Erythroblast (primary cell): ENCODE measurements at regions not wholly inside any gene's neighbourhood (a gene's known extent, or its start where the extent isn't known, plus 50 kb on each side); places are given as distances from the start of the nearest gene placed in this dataset.
"Not testable (repeated sequence)": the region's sequence is repeated elsewhere in the genome, so short reads cannot be mapped to it uniquely, and the experiment has no call there.

Experiments used
- DNase-seq, 2 experiments: peaks; one replicate each; lab custom pipeline; 2025; lab: John Stamatoyannopoulos, UW
- GATA1 ChIP-seq: IDR thresholded peaks from 2 replicates; pipeline ENCODE4 v1.6.1; 2011; ENCODE audit warnings: low read depth, mild to moderate bottlenecking, control low read depth, low read length, moderate library complexity
- POLR2A ChIP-seq: IDR thresholded peaks from 2 replicates; pipeline ENCODE4 v1.6.1; 2011; ENCODE audit warnings: mild to moderate bottlenecking, low read length

DNA sequence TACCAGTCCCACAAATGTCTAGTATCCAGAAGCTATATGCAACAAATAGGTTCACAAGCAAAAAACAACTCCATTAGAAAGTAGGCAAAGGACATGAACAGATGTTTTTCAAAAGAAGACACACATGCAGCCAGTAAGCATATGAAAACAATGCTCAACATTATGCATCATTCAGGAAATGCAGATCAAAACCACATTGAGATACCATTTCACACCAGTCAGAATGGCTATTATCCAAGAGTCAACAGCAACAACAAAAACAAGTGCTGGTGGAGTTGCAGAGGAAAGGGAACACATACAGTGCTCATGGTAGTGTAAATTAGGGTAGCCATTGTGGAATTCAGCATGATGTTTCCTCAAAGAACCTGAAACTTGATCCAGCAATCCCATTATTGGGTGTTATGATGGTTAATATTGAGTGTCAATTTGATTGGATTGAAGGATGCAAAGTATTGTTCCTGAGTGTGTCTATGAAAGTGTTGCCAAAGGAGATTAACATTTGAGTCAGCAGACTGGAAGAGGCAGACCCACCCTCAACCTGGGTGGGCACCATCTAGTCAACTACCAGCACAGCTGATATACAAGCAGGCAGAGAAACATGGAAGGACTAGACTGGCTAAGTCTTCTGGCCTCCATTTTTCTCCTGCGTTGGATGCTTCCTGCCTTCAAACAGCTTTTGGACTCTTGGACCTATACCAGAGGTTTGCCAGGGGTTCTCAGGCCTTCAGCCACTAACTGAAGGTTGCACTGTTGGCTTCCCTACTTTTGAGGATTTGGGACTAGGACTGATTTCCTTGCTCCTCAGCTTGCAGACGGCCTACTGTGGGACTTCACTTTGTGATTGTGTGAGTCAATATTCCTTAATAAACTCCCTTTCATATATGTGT lies 218.4 kb upstream of the SEMA3D start:
- DNase-seq: no peak
- no peak for TF ChIP-seq GATA1
- no peak for TF ChIP-seq POLR2A

DNA sequence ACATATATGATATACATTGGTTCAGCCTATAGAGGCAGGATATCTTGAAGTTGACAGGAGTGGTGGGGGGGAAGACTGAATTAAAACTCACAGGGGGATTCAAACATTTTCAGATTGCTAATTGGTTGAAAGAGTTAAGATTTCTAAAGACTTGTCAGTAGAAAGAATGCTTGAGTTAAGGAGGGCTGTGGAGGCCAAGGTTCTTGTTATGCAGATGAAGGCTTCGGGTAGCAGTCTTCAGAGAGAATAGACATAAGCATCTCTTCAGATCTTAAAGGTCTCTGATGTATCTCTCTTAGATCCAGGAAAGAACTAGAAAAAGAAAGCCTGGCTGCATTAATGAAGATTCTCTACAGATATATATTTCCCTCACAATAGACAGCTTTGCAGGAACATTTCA lies 209.8 kb upstream of the SEMA3D start:
- no peak for DNase-seq
- TF ChIP-seq GATA1 (no peak), POLR2A (no peak)

DNA sequence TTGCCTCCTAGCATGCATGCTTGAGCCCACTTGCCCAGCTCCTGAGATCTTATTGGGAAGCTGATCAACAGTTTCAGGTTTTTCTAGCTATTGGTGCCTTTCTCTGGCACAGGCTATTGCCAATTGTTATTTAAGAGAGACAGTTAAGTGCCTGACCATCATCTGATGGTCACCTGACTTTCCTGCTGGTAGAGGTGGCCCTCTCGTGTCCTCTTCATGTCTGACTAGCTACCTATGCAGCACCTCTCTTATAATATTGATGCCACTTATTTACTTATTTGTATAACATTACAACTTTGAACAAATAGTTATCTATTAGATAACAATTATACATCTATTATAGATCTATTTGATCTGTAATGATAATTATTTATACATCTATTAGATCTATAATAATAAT lies 205.9 kb upstream of the SEMA3D start:
- TF ChIP-seq GATA1 (no peak), POLR2A (no peak)
- no peak for DNase-seq

DNA sequence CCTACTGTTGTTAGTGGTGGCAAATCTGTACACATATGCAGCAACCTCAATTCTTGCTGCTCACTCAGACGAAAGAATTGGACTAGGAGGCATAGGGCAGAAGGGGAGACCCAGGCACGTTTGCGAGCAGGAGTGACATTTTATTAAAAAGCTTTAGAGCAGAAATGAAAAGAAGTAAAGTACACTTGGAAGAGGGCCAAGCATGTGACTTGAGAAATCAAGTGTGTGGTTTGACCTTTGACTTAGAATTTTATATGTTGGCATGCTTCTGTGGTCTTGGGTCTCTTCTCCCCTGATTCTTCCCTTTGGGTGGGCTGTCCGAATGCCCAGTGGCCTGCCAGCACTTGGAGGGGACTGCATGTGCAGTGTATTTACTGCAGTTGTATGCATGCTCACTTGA lies 205.5 kb upstream of the SEMA3D start:
- DNase-seq: no peak
- TF ChIP-seq POLR2A (no peak), GATA1 (no peak)

DNA sequence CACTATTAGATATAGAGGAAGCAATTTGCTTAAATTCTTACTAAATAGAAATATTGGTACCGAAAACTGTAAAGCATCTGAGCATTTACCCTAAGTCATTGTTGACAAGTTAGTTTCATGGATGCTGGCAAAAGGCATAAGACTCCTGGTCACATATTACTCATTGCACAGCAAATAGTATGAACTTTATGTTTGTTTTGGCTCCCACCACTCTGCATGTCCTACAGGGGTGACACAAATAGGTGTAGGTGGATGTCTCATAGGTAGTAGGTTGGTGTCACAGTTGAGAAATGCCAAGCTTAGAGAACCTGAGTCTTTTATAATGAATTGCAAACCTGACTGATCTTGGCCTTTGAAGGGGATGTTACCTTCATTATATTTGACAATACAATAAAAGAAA lies 199.6 kb upstream of the SEMA3D start:
- TF ChIP-seq GATA1 (no peak), POLR2A (no peak)

DNA sequence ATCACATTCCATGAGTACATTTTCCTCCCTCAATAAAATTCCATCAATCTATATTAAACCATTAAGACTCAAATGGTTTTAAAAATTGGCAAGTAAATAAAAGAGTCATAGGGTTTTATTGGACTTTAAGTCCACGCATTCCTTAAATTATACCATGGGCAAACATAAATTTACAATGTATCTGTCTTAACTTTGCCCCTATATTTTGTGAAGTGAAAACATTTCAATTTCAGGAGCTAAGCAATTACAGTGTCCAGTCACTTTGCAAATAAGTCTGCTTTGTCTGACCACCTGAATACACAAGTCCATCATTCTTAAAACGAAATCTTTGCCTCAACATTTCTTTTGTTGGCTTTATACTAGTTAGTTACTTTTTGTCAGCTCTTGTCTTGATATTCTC lies 197.5 kb upstream of the SEMA3D start:
- DNase-seq: no peak
- TF ChIP-seq POLR2A (no peak), GATA1 (no peak)

More for the DNA sequence above, 199.6 kb upstream of the SEMA3D start:
- DNase-seq: no peak

DNA sequence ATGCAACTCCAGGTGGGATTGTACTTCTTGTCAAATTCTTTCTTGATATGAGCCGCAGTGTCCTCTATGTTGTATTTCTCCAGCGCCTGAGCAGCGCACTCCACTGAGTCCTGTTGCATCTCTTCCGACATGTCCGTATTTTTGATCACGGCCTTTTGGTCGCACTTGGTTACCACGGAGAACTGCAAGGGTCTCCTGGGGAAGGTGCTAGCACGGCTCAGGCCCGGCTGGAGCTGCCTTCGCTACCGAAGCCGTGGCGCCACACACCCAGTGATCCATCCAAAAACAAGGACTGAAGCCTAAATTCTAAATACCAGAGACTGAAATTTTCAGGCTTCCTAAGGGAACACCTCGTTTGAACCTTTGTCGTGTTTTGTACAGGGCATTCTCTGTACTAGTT lies 194.4 kb upstream of the SEMA3D start:
- DNase-seq: no peak
- TF ChIP-seq GATA1 (no peak), POLR2A (no peak)

DNA sequence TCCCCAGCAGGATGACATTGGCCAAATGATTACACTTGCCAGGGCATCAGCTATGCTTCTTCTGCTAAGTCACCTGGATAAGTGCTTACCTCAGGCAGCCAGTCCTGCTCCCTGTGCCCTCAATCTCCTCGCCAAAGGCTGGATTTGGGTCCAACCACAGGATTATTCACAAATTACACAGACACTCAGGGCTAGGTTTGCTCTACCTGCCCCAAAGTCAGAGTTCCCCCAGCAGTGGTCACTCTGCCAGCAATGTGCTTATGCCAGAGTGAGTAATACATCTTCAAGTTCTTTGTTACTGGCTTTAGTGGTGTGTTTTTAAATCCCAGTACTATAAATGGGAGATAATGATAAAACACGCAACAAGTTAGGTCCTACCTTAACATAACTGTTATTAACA lies 189.7 kb upstream of the SEMA3D start:
- TF ChIP-seq POLR2A: no peak
- TF ChIP-seq GATA1: no peak
- DNase-seq: no peak

DNA sequence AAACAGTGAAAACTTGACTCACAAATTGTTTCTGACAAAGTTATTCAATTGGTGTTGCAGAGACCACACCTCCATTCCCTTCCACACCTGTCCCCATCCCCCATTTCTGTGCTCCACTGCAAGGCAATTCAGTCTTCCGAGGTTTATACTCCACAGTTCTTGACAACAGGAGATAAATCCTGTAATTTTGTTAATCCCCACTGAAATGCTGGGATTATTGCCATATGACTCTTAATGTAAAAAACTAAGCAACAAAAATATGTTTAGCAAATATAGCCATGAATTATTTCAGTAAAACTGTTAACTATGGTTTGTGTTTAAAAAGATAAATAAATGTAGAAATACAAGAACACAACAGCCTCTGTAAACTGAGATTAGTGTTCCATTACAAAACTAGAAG lies 170.1 kb upstream of the SEMA3D start:
- DNase-seq: no peak
- no peak for TF ChIP-seq POLR2A
- TF ChIP-seq GATA1: no peak

DNA sequence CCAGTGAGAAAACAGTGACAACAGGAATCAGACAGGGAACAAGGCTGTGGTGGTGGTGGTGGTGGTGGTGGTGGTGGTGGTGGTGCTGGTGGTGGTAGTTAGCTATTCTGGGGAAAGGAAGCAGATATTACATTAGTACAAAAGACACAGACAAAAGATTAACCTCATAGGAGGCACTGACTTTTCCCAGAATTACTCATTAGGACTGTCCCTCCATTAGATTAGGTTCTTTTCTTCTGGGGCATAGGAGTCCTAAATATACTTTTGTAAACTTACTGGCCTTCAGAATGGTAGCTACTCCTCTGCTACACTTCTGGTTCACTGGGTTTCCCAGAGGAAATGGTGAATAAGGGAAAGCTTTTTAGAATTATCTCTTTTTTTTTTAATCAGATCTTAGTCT lies 156.6 kb upstream of the SEMA3D start:
- TF ChIP-seq POLR2A: no peak
- TF ChIP-seq GATA1: no peak
- DNase-seq: no peak

DNA sequence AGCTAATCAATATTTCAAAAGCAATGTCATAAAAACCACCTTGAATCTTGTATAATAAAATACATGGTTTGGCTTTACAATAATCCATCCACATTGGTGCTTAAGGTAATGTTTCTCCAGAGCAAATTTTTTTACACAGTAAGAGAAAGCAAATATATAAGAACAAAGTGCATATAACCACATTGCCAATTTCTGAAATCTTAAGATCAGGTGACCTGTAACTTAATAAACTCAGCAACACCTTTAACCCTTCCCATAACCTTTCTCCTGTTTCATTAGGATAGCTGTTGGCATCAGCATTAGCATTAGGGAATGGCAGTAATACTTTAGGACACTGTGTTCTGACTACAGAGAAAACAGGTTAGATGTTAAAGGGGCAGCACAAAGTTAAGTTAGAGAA lies 155.9 kb upstream of the SEMA3D start:
- no peak for DNase-seq
- TF ChIP-seq POLR2A (no peak), GATA1 (no peak)

DNA sequence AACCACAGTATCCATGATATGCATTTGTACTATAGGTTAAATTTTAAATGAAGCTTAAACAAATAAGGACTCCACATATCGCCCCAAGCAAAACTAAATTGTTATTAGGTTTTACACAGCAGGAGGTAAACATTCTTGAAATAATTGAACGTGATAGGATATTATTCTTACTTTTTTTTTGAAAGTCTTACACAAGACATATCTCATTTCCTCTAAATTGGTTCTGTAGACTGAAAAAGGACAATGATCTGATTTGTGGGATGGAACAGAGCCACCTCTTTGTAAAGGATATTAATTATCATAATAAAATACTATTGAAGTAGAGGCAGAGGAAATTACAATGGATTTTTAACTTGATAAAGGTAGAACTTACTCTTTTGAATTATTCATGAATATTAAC lies 155.1 kb upstream of the SEMA3D start:
- TF ChIP-seq POLR2A: no peak
- TF ChIP-seq GATA1: no peak
- DNase-seq: no peak

DNA sequence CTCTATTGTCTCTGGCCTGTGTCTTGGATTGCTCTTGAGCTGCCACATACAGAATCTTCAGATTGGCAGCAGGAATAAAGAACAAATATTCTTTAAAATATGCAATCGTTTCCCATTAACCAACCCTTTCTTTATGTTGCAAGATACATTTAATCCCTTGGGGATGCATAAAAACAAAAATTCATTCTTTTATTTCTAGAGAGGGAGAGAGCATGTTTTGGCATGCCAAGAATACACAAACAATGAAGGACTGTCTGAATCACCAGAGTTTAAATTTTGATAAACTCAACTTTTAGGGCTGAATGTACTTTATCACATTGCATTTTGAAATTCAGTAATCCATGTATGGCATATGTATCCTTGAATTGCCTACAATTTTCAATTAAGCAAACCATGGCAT lies 154.3 kb upstream of the SEMA3D start:
- no peak for TF ChIP-seq POLR2A
- TF ChIP-seq GATA1: no peak
- no peak for DNase-seq

DNA sequence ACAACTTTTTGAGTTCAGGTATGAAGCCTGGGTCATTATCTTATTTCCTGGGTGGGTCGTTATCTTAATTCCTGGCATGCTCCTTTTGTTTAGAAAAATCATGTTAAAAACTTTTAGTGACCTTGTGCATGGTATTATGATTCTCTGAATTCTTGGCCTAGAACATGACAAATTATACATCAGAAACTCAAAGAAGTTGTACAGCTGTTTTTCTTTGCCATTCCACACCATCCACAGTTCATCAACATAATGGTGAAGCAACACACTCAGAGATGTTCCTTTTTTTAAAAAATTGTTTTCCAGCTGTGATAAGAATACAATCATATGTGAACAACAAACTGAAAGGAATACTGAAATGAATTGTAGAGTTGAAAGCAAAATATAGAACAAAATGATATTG lies 149.2 kb upstream of the SEMA3D start:
- no peak for DNase-seq
- TF ChIP-seq POLR2A (no peak), GATA1 (no peak)

DNA sequence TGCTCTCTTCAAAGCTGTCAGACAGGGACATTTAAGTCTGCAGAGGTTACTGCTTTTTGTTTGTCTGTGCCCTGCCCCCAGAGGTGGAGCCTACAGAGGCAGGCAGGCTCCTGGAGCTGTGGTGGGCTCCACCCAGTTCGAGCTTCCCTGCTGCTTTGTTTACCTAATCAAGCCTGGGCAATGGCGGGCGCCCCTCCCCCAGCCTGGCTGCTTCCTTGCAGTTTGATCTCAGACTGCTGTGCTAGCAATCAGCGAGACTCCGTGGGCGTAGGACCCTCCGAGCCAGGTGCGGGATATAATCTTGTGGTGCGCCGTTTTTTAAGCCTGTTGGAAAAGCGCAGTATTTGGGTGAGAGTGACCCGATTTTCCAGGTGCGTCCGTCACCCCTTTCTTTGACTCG lies 148.3 kb upstream of the SEMA3D start:
- DNase-seq: not testable (repeated sequence)
